ENCODE measurements at regions not wholly inside any gene's neighbourhood (a gene's known extent, or its start where the extent isn't known, plus 50 kb on each side); places are given as distances from the start of the nearest gene placed in this dataset.

DNA sequence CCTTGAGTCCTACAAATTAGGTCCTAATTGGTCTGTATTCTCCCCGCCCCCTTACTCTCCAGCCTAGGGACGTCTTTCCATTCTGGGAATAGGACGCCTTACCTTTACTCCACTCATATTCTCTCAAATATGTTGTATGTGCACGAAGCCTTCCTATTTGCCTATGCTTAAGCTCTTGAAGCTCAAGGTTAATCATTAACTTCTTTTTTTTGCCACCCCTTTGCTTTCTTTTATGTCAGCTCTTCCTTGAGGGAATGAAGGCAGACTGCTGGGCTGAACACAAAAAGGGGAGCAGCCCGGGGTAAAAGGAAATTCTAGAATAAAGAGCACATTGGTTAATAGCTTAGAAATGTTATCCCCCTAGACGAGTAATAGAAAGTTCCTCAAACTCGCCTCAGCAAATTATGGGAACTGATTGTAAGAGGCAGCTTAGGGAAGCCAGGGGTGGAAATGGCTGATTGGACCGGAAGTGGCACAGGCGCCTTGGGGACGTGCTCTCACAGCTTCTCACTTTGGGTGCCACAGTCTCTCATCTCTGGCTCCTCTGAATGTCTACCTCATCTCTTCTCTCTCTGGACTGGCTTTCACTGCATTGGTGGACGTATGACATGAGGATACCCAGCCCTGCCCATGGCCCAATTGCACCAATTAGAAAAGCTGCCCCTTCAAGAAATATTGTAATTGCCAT is 122.3 kb upstream of the IL12B start:
- no peak for DNase-seq (ENCODE audit: extremely low read depth, low read depth, low spot score)

DNA sequence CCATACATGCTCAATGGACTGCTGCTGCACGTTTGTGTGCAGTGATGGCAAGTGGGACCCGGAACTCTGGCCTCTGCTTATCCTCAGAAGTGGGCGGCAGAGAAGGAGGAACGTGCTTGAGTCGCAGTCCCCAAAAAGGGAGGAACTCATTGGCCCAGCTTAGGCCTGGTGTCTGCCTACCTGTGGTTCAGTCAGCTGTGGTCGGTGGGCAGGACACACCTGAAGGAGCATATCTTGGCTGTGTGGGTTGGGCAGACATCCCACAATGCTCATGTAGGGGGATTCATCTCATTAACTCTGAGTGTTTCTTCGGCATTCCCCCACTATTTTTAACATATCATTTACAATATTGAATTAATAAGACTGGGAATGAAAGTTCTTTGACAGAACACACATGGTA is 122.9 kb upstream of the IL12B start:
- DNase-seq (ENCODE audit: extremely low read depth, low read depth, low spot score): no peak

DNA sequence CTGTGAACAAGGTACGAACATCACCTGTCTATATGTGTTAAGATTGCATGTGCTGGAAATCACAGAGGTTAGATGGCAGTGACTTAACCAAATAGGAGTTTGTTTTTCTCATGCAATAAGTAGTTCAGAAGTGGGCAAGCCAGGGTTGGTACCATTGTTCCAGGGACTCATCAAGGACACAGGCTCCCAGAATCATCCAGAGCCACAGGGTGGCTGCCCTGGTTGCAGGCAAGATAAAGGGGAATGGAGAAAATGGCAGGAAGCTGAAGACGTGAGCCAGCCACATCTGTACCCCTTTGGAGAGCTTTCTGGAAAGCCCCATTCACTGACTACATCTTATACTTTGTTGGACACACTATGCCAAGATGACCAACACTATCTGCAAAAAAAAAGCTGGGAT is 126.0 kb upstream of the IL12B start:
- no peak for DNase-seq (ENCODE audit: extremely low read depth, low read depth, low spot score)

DNA sequence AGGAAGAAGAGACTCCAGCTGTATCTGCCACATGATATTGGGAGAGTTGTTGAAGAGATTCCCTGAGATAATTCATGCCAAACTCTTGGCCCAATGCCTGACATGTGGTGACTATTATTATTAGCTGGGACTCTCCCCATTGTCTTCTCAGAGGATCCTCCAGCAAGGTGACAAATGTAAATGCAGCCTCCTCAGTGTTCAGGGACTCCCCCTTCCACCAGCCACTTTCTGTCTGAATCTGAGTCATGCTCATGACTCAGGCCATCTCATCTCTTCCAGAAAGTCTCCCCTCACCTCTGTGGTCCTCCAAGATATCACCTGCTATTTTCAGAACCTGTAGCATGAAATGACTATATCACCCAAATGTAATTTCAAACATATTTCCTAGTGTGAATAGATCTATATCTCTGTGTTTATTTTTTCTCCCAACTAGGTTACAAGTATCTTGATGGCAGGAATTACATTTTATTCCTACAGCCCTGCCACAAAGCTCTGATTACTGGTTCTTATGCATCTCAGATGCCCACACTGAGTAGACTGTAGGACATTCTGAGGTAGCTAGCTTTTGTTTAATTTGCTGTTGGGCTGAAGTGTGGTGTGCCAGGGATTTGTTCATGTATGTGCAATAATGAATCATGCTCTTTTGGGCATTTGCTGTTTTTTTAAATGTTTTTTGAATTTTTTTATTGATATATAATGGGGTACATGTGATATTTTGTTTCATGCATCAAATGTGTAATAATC is 126.6 kb upstream of the IL12B start:
- no peak for DNase-seq (ENCODE audit: extremely low read depth, low read depth, low spot score)

DNA sequence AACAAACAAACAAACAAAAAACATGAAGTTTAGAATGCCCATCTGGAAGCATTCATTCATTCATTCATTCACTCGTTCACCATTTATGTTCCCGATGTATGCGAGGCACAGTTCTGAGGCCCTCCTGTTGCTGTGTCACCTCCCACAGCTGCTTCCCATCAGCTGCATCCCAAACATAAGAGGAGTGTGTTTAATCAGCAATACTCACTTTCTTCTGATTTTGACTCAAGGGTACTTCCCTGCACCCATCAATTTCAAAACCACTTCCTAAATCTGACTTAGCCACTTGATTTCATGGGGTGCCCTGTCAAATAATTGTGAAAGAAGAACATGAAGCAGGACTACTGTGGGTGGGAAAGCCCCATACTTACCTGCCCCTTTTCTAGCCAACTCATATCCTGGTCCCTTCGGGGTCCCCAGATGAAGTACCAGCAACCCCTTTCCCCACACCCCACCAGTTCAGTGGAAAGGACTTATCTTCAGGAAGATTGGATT is 128.0 kb upstream of the IL12B start:
- no peak for DNase-seq (ENCODE audit: extremely low read depth, low read depth, low spot score)

DNA sequence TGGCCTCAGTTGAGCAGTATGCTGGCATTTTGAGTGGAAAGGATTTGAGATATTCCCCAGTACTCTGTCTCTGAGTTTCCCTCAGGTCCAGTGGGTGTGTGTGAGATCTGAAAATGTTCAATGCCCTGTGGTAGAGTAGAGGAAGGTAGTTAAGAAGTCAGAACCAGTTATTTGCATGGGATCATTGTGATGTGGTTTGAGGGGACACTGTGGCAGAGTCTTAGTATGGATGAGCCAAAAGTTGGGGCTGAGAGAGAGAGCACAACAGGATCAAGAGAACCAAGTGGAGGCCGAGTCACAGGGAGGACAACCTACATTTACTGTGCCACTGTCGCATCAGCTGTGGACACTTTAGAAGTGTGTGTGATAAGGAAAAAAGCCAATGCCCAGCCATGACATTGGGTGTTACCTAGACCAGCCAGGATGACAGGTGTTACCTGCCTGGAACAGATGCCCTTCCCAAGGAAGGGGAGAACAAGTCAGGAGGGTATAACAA is 128.9 kb upstream of the IL12B start:
- no peak for DNase-seq (ENCODE audit: extremely low read depth, low read depth, low spot score)

DNA sequence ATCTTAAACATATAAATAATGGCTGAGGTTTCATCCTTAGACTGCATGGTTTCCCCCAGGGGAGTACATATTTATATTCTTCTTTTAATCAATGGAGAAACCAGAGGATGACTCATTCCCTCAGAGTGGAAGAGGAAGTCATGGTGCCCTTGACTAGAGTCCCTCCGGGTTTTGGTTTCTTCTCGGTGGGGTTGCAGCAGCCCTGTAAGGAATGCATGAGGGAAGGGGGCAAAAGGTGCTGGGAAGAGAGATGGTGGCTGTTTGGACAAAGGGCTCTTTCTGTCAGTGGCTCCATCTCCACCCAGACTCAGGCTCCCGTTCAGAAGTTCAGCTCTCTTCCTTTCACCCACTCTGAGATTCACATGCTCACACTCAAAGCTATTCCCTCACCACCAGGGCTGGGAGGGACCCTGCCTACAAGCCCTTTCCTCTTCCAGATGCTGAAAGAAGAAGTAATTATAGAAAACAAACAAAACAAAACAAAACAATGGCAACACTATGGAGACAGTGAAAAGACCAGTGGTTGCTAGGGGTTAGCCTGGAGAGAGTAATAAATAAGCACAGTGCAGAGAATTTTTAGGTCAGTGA is 129.8 kb upstream of the IL12B start:
- no peak for DNase-seq (ENCODE audit: extremely low read depth, low read depth, low spot score)

DNA sequence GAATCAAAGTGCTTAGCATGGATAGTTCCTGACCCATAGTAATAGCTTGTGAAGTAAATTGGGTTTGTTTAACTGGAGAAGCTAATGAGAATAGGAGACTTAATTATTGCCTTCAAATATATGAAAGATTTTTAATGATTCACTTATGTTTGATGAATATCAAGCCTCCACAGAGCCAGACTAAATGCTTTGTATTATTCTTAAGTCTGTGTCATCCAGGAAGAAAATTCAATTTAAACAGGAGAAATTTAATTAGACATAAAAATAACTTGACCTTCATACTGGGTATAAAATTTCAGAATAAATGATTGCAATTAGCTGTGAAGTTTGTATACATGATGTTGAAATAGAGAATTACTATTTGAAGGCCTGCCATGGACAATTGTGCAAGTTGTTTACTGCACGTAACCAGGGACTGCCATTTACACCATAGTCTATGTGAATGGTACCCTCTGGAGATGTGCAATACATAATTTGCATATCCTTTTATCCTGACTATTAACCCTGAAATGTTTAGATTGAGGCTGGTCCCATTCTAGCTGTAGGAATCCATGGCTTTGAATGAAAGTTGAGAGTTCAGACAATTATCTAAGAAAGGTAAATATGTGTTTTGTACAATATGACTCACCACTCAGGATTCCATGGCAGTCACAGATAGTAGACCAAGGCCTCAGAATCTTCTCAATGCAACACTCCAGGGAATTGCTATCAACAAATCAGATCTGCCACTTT is 133.5 kb upstream of the IL12B start:
- DNase-seq (ENCODE audit: extremely low read depth, low read depth, low spot score): no peak

DNA sequence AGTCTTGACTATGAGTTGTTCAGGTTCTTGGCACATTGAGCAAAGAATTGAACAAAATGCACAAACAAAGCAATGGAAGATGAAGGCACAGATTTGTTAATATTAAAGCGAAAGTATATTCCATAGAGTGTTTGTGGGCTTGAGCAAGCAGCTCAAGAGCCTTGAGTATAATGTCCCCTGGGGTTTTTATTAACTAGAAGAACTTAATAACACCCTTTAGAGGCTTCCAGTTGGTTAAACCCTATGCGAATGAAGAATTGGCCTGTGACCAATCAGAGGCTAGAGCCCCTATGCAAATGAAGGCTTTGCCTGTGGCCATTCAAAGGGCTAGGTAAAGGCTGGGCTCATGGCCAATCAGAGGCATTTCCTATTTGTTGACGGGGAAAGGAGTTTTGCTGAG is 135.3 kb upstream of the IL12B start:
- DNase-seq (ENCODE audit: extremely low read depth, low read depth, low spot score): no peak

DNA sequence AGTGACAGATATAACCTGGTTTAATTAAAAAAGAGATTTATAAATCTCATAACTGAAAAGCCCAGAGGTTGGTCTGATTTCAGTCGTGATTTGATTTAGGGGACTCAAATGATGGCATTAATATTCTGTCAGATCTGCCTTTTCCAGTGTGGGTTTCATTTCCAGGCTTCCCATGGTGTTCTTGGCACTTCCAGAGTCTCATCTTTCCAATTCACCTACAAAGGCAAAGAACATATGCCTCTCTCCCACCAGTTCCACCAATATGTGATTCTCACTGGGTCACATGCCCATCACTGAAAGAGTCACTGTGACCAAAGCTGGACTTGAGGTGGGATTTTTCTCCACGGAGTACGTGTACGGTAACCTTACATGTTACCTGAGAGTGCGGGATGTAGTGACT is 137.4 kb upstream of the IL12B start:
- DNase-seq (ENCODE audit: extremely low read depth, low read depth, low spot score): no peak

DNA sequence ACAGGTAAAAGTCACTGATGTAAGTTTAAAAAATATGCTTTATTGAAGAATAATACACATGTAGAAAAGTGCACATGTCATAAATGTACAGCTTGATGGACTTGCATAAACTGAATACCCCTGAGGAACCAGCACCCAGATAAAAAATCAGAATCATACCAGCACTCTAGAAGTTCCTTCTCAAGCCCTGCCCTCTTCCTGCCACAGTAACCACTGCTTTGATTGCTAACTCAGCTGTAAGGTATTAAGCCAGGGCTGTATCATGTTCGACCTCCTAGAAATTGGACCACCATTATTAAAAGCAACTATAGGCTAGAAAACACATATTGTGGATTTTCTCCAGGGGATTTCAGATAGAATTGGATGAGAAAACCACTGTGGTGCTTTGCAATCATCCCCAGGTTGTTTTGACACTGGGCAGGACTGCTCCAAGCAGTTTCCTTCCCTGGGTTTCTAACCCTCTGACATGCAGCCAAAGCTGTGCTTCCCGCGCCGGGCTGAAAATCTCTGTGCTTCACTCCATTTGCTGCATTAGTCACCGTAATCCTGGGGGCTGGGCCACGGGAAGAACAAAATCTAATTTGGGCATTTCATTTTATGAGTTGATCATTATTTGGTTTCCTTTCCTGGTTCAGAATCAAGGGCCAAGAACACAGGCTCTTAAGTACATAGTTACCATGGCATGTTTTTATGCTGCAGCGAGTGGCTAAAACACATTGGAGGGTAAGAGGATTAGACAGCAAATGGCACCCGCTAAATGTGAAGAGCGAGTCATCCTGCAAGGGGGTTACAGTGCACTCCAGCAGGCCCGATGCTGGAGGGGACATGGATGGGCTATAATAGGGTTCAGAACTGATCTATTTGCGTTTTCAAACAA is 139.4 kb upstream of the IL12B start:
- DNase-seq (ENCODE audit: extremely low read depth, low read depth, low spot score): no peak

DNA sequence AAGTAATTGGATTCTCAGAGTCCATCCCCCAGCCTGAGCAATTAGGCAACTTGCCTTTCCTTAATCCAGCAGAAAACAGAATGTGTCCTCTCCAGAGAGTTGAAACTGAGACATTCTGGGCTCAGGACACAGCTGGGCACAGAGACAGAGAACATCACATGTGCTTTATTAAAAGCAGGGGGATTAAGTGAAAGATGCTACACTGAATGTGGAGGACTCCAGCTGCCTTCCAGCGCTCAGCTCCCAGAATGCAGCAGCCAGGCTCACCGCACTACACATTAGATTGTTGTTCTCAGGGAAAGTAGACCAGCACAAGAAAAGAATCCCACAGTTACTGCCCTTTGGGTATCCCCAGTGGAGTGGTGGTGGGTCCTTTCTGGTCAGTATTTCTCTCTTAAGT is 141.6 kb upstream of the IL12B start:
- DNase-seq (ENCODE audit: extremely low read depth, low read depth, low spot score): no peak

DNA sequence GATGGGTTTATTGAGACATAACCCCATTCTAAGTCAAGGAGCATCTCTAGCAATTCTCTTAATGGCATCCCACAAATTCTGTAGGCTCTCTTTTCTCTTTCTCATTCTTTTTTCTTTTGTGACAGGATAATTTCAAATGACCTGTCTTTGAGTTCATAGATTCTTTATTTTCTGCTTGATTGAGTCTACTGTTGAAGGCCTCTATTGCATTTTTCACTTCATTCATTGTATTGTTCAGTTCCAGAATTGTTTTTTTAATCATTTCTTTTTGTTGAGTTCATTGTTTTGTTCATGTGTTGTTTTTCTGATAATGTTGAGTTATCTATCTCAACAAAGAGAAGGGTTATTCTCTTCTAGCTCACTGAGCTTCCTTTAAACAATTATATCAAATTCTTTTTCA is 144.7 kb upstream of the IL12B start:
- DNase-seq (ENCODE audit: extremely low read depth, low read depth, low spot score): no peak

DNA sequence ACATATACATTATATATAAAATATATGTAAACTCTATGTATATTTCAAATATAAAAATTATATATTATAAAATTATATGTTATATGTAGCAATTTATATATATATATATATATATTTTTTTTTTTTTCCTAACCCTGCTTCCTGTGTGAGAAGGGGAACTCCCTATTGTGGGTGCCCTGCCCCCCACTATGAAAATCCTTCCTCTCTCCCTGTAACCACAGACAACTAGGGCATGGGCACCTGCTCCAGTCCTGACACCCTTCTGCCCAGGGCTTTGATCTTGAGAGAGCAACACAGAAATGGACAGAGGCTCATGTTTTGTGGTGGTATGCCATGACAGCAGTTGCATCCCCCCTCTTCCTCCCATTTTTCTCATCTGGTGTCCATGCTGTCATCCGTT is 148.7 kb upstream of the IL12B start:
- DNase-seq (ENCODE audit: extremely low read depth, low read depth, low spot score): no peak

DNA sequence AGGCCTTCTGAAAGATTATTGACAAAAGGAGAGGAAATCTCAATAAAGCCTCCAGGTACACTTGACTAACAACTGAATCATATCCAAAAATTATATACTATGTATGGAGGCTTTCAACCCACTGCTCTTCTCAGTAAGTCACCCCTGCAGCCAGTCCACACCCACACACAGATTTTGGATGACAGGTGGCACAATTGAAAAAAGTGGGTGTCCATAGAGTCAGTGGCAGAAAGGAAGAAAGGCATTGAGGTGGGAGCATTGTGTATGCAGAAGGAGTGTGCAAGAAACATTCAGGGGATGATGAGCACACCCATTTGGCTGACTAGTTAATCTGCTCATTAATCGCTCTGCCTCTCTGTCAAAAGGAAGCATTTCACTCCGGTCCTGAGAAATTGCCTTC is 150.6 kb upstream of the IL12B start:
- no peak for DNase-seq (ENCODE audit: extremely low read depth, low read depth, low spot score)

DNA sequence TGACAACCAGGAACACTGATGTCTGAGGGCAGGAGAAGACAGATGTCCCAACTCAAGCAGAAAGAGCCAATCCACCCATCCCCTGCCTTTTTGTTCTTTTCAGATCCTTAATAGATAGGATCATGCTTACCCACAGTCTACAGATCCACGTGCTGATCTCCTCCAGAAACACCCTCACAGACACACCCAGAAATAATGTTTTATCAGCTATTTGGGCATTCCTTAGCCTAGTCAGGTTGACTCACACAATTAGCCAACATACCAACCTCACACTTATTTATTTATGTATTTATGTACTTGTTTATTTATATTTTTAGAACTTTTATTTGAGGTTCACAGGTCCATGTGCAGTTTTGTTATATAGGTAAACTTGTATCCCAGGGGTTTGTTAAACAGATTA is 151.5 kb upstream of the IL12B start:
- no peak for DNase-seq (ENCODE audit: extremely low read depth, low read depth, low spot score)

DNA sequence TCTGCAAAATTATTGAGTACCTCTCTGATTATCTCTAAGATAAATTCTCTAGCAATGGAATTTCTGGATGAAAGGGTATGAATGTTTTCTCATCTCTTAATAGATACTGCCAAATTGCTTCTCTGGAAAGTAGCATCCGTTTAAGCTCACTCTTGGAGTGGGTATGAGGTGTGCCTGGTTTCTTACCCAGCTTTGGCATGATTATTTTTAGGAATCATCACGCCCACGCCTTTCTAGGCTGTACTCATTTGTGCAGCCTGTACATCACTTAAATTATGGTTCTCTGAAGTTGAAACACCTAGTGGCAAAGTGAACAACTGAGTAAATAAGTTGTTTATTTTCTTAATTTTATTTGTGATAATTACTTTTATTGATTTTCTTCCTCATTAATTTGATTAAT is 156.5 kb upstream of the IL12B start:
- DNase-seq (ENCODE audit: extremely low read depth, low read depth, low spot score): no peak

DNA sequence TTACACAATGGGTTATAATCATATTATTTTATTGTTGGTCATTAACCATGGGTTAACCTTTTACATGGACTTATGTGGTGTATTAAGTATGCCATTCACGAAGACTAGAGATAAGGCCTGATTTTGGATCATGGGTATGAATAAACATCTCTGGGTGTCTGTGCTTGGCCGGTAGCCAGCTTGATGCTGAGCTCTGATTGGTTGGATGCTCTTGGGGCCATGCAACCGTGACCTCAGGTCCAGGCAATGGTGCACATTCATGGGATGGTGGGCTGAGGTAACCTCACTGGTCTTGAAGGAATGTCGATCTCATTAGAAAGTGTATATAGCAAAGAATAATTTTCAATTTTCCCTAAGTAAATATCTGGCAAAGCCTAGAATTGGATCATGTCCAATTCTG is 158.2 kb upstream of the IL12B start:
- no peak for DNase-seq (ENCODE audit: extremely low read depth, low read depth, low spot score)

DNA sequence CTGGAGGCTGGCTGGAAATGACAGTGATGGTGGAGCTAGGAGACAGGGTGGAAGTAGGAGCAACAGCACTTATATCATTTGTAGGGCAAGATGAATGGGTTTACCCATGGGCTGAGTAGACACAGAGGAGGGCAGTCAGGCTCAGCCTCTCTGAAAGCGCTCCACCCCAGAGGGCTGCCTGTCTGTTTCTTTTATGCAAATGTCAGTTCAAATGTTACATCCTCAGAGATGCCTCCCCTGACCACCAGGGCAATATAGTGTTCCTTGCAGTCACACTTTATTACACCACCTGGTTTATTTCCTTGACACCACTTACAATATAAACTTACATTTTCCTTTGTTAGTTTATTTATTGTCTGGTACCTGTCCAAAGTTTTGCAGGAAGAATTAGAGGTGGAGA is 159.5 kb upstream of the IL12B start:
- no peak for DNase-seq (ENCODE audit: extremely low read depth, low read depth, low spot score)

DNA sequence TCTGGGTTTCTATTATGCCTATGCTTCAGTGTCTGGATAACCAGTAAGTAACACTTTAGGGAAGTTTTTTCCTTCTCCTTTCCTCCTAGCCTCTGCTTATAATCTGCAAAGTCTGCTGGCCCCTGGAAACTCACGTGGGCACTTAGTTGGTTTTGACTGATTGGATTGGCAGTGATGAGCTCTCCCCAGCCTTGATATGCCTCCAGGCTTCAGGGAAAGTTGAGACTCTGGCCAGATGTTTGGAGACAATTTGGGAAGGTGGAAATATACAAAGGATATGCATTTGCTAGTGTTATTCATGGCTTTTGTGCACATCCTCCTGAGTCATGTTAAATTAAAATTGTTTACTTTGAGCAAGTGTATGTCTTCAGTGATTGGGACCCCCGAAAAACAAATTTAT is 160.2 kb upstream of the IL12B start:
- no peak for DNase-seq (ENCODE audit: extremely low read depth, low read depth, low spot score)

Data from glomerular endothelial cell (primary cell).